Transverse colon (tissue), 4 donors: ENCODE measurements at regions not wholly inside any gene's neighbourhood (a gene's known extent, or its start where the extent isn't known, plus 50 kb on each side); places are given as distances from the start of the nearest gene placed in this dataset.

Experiments used
- EP300 ChIP-seq: sonication (generic); formaldehyde crosslinking; IDR thresholded peaks from one replicate; pipeline ENCODE4 v1.6.1; 2017; ENCODE audit warnings: antibody characterized with exemption, low read depth
- POLR2AphosphoS5 ChIP-seq, 3 donors: sonication (generic); formaldehyde crosslinking; IDR thresholded peaks; one replicate each; pipeline ENCODE4 v1.6.1; 2016; ENCODE audit warnings: antibody characterized with exemption in 3 of 3
- TF ChIP-seq, protein P1 (sequence below), 5 experiments: fragments of 200-600 bp in 3 of 5; fragments of 450-650 bp in 2 of 5; sonication (generic) in 3 of 5; IDR thresholded peaks; 1 replicate in 2 of 5; 2 replicates in 3 of 5; pipeline ENCODE4 v1.5.1; 2016 to 2017; ENCODE audit warnings: antibody characterized with exemption in 5 of 5, inconsistent platforms in 3 of 5, mild to moderate bottlenecking in 2 of 5, moderate library complexity in 1 of 5

DNA sequence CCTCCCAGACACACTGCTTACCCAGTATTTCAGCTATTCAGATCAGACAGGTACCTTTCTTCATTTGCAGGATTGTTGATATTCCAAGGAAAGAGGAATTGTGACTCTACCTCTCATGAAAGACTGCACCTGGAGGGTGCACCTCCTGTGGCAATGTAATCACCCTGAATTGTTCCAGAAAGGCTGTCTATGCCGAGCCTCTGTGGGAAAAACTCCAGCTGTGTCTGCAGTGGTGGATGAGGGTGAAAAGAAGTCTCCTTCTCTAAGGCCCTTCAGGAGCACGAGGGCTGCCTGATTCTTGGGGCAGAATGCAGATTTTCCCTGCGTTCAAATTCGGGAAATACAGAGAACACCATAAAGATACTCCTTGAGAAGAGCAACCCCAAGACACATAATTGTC is 108.2 kb upstream of the ADAMTS3 start:
- TF ChIP-seq, protein P1, sequence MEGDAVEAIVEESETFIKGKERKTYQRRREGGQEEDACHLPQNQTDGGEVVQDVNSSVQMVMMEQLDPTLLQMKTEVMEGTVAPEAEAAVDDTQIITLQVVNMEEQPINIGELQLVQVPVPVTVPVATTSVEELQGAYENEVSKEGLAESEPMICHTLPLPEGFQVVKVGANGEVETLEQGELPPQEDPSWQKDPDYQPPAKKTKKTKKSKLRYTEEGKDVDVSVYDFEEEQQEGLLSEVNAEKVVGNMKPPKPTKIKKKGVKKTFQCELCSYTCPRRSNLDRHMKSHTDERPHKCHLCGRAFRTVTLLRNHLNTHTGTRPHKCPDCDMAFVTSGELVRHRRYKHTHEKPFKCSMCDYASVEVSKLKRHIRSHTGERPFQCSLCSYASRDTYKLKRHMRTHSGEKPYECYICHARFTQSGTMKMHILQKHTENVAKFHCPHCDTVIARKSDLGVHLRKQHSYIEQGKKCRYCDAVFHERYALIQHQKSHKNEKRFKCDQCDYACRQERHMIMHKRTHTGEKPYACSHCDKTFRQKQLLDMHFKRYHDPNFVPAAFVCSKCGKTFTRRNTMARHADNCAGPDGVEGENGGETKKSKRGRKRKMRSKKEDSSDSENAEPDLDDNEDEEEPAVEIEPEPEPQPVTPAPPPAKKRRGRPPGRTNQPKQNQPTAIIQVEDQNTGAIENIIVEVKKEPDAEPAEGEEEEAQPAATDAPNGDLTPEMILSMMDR (IDR thresholded peaks at IDR 0.05) = no peak
- TF ChIP-seq POLR2AphosphoS5 (IDR thresholded peaks at IDR 0.05) = no peak
- TF ChIP-seq EP300 = no peak
